ENCODE measurements at regions not wholly inside any gene's neighbourhood (a gene's known extent, or its start where the extent isn't known, plus 50 kb on each side); places are given as distances from the start of the nearest gene placed in this dataset.

- intact Hi-C loops (cut with DNase I), result no loop called here
- no peaks in the 10 kb centered on the region for H3K36me3 ChIP-seq (replicated peaks in 1 of 2; ENCODE audit: insufficient read depth in 1 of 2, low read depth in 2 of 2)
- 78 to 92% methylated on average over 2 of the region's 2 CpGs for WGBS, 2 donors
- no peak overlapping the region for H3K4me3 ChIP-seq
- no peaks in the 10 kb centered on the region for H3K27me3 ChIP-seq
- H3K4me1 ChIP-seq, result no peaks in the 10 kb centered on the region
- DNase-seq (no peak), ATAC-seq (no peak)
- TF ChIP-seq POLR2A (IDR thresholded peaks at IDR 0.05) (no peak), CTCF (IDR thresholded peaks at IDR 0.05) (no peak)
- no peaks in the 10 kb centered on the region for H3K9me3 ChIP-seq
- H3K27ac ChIP-seq, result no peak overlapping the region
These were observed 89.0 kb upstream of the SCOC start for GRCh38 chr4:140284456-140284855.

DNA sequence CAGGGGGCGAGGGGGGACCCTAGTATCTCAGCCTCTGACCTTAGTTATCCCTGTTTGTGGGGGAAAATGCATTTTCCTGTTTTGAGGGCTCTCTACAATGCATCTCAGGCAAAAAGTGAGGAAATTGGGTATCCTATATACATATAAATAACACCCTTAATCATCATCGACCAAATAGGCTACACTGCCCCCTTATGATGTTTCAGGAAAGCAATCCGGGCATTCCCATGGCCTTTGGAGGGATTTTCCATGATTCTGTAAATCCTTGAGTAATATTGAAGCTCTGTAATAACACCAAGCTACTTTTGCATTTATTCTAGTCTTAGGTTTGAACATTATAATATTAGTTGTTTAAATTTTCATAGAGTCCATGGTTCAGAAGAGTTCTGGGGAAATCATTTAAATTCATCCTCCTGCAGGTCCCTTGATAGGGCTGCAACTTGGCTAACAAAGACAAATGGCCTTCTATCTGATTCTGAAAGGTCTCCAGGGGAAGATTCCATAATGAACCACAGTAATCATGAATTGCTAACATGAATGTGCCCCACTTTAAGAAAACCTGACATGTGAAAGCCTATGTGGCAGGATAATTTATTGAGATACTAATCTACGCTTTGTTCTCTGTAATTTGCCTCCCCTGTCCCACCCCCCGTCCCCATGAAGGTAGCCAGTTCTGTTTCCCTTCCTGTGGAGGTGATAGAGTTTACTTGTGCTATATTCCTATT is 91.5 kb upstream of the SCOC start:
- DNase-seq, result no peak
- H3K36me3 ChIP-seq (replicated peaks in 1 of 2; ENCODE audit: insufficient read depth in 1 of 2, low read depth in 2 of 2), result no peaks in the 10 kb centered on the region
- TF ChIP-seq POLR2A (IDR thresholded peaks at IDR 0.05), result no peak
- TF ChIP-seq CTCF (IDR thresholded peaks at IDR 0.05), result no peak

DNA sequence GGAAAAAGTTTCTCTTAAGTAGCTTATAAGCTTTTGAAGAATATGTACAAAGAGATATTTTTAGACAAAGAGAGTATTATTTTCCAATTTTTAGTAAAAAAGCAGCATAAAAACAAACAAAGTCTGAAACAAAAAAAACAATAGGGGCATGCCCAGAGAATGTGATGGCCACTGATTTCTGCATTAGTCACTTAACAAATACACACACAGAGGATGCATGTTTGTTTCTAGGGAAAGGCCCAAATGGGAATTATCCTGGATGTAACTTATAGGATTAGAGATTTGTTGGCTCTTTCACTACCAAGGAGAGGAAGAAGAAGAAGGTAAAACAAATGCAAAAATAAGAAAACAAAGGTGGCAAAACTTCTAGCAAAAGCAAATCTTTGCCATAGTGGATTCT is 95.9 kb upstream of the SCOC start:
- Histone ChIP-seq H3K4me3 (no peak overlapping the region), H3K4me1 (no peaks in the 10 kb centered on the region), H3K27ac (no peak overlapping the region), H3K9me3 (no peaks in the 10 kb centered on the region), H3K27me3 (no peaks in the 10 kb centered on the region), H3K36me3 (replicated peaks in 1 of 2; ENCODE audit: insufficient read depth in 1 of 2, low read depth in 2 of 2) (no peaks in the 10 kb centered on the region)
- TF ChIP-seq POLR2A (IDR thresholded peaks at IDR 0.05), result no peak
- no peak for TF ChIP-seq CTCF (IDR thresholded peaks at IDR 0.05)
- no peak for ATAC-seq
- intact Hi-C loops (cut with DNase I), result no loop called here
- DNase-seq, result no peak

More for the DNA sequence above, 91.5 kb upstream of the SCOC start:
- WGBS, 2 donors, result 72 to 80% methylated on average over 5 of the region's 5 CpGs
- intact Hi-C loops (cut with DNase I), result no loop called here
- no peak overlapping the region for H3K27ac ChIP-seq
- H3K27me3 ChIP-seq, result no peaks in the 10 kb centered on the region
- H3K4me3 ChIP-seq, result no peak overlapping the region
- no peaks in the 10 kb centered on the region for H3K4me1 ChIP-seq
- no peak for ATAC-seq
- no peaks in the 10 kb centered on the region for H3K9me3 ChIP-seq

GRCh38 chr4:140271553-140271952 is 101.9 kb upstream of the SCOC start:
- H3K27me3 ChIP-seq, result no peaks in the 10 kb centered on the region
- 79 to 87% methylated on average over 4 of the region's 4 CpGs for WGBS, 2 donors
- intact Hi-C loops (cut with DNase I), result no loop called here
- no peaks in the 10 kb centered on the region for H3K9me3 ChIP-seq
- ATAC-seq (no peak), DNase-seq (no peak)
- no peak overlapping the region for H3K27ac ChIP-seq
- H3K4me1 ChIP-seq, result no peaks in the 10 kb centered on the region
- TF ChIP-seq CTCF (IDR thresholded peaks at IDR 0.05) (no peak), POLR2A (IDR thresholded peaks at IDR 0.05) (no peak)
- no peaks in the 10 kb centered on the region for H3K36me3 ChIP-seq (replicated peaks in 1 of 2; ENCODE audit: insufficient read depth in 1 of 2, low read depth in 2 of 2)
- no peak overlapping the region for H3K4me3 ChIP-seq

DNA sequence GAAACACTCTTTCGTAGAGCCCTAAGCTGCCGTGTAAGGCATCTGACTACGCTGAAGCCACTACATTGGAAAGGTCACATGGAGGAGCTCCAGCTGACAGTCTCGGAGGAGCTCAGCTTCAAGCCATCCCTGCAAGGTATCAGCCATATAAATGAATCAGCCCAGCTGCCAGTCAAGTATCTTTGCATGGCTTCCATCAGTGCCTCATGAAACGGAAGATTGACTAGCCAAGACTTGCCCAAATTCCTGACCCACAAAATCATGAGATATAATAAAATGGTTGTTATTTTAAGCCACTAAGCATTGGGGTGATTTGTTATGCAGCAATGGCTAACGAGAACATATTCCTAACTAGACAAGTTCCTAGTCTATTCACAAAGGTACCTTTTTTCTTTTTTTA is 104.1 kb upstream of the SCOC start:
- Histone ChIP-seq H3K9me3 (no peaks in the 10 kb centered on the region), H3K27ac (no peak overlapping the region), H3K36me3 (replicated peaks in 1 of 2; ENCODE audit: insufficient read depth in 1 of 2, low read depth in 2 of 2) (no peaks in the 10 kb centered on the region), H3K4me3 (no peak overlapping the region), H3K4me1 (no peaks in the 10 kb centered on the region), H3K27me3 (no peaks in the 10 kb centered on the region)
- intact Hi-C loops (cut with DNase I), result no loop called here
- TF ChIP-seq POLR2A (IDR thresholded peaks at IDR 0.05) (no peak), CTCF (IDR thresholded peaks at IDR 0.05) (no peak)
- 87 to 88% methylated on average over 6 of the region's 6 CpGs for WGBS, 2 donors
- ATAC-seq, result no peak
- no peak for DNase-seq

Data from body of pancreas (tissue), 4 donors.